Stimulated activated naive CD8-positive, alpha-beta T cell treated with anti-CD3 and anti-CD28 coated beads, Interleukin-15, amount 100 ng/mL, for 72 hours (primary cell): ENCODE measurements at regions not wholly inside any gene's neighbourhood (a gene's known extent, or its start where the extent isn't known, plus 50 kb on each side); places are given as distances from the start of the nearest gene placed in this dataset.

ENCODE experiments used
- ATAC-seq: fragments of 150-1000 bp; cut with Tn5 transposase; 2 replicates; pipeline ENCODE4 v1.10.0; 2021; ENCODE audit warnings: mild to moderate bottlenecking, moderate library complexity
- DNase-seq, 2 donors: peaks; one replicate each; pipeline ENCODE4 v3.0.0; 2021 to 2022
- H3K27ac Mint-ChIP-seq, 2 donors: one replicate each; pipeline ENCODE4 v1.8.0; 2022; ENCODE audit warnings: mild to moderate bottlenecking in 2 of 2, mixed read lengths in 2 of 2, moderate library complexity in 2 of 2
- H3K27me3 Mint-ChIP-seq: one replicate; pipeline ENCODE4 v1.8.0; 2022; ENCODE audit warnings: mixed read lengths
- H3K4me1 Mint-ChIP-seq: one replicate; pipeline ENCODE4 v1.8.0; 2022; ENCODE audit warnings: mild to moderate bottlenecking, mixed read lengths
- H3K4me3 Mint-ChIP-seq, 2 donors: one replicate each; pipeline ENCODE4 v1.8.0; 2022; ENCODE audit warnings: mild to moderate bottlenecking in 2 of 2, mixed read lengths in 2 of 2, moderate library complexity in 1 of 2
- H3K9me3 Mint-ChIP-seq, 2 donors: one replicate each; pipeline ENCODE4 v1.8.0; 2022; ENCODE audit warnings: mixed read lengths in 2 of 2

DNA sequence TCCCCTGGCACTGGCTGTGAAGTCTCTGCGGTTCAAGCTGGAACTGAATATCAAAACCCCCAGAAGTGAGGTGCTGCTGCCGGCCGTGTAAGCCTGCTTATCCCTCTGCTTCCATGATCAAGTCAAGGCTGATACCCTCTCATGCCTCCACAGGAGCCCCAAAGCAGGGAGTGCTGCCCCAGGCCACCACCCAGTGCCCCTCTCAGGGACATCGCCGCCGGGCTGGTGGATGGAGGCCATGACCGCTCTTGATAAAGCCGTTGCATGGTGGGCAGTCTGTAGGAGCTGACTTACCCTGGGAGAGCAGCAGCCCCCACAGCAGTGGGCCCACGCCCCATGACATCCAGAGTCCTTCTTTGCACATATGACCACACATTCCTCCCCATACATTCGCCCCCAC lies 162.0 kb upstream of the CST7 start:
- H3K4me3 Mint-ChIP-seq = no peak overlapping the region
- H3K27me3 Mint-ChIP-seq = no peaks in the 10 kb centered on the region
- no peak overlapping the region for H3K27ac Mint-ChIP-seq
- DNase-seq (no peak), ATAC-seq (no peak)
- H3K4me1 Mint-ChIP-seq = peaks cover 9% of the 10 kb centered on the region
- H3K9me3 Mint-ChIP-seq = no peaks in the 10 kb centered on the region

DNA sequence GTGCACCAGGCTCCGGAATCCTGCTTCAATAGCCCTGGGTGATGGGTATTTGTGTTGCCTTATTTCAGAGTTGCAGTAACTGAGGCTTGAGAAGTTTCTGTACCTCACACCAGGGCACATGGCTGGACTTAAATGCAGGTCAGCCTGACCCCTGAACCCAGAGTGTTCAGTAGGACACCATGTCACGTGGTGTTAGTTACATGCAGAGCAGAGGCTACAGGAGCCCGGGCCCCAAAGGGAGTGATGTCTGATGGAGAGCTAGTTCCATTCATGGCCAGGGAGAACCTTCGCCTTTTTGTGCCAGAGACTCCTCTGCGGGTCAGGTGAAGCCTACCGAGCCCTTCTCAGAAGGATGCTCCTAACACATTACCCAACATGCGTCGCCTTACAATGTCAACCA lies 161.4 kb upstream of the CST7 start:
- H3K27ac Mint-ChIP-seq = no peak overlapping the region
- H3K9me3 Mint-ChIP-seq = no peaks in the 10 kb centered on the region
- no peak overlapping the region for H3K4me3 Mint-ChIP-seq
- DNase-seq (no peak), ATAC-seq (no peak)
- peaks cover 9% of the 10 kb centered on the region for H3K4me1 Mint-ChIP-seq
- no peaks in the 10 kb centered on the region for H3K27me3 Mint-ChIP-seq

- peaks cover 2% of the 10 kb centered on the region for H3K4me1 Mint-ChIP-seq
- no peaks in the 10 kb centered on the region for H3K27me3 Mint-ChIP-seq
- no peaks in the 10 kb centered on the region for H3K9me3 Mint-ChIP-seq
- H3K27ac Mint-ChIP-seq = no peak overlapping the region
- DNase-seq = no peak
- no peak for ATAC-seq
- no peak overlapping the region for H3K4me3 Mint-ChIP-seq
Observed at GRCh38 chr20:24789877-24790276, 159.2 kb upstream of the CST7 start.

DNA sequence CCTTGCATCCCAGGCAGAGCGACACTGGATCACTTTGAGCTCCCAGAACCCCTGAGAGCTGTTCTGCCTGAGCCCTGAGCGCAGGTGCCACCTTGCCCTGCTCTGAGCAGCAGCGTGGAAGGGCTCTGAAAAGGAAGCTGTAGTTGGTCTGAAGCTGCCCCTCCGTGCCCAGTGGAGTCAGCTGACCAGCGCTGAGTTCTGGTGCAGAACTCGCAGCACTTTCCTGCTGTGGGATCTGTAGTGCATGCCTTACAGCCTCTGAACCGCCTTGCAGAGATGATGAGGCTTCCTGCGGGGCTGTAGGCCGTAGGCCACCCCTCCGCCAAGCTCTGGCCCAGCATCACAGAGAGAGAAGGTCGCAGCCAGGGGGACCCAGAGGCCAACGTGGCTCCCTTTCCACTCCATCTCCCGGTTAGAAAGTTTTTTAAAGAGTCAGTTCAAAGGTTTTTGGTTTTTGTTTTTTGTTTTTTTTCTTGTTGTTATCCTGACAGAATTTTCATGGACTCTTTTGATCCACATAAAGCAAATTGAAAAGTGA lies 158.3 kb upstream of the CST7 start:
- H3K4me1 Mint-ChIP-seq = peaks cover 5% of the 10 kb centered on the region
- DNase-seq (no peak), ATAC-seq (no peak)
- H3K9me3 Mint-ChIP-seq = no peaks in the 10 kb centered on the region
- no peaks in the 10 kb centered on the region for H3K27me3 Mint-ChIP-seq
- H3K4me3 Mint-ChIP-seq = no peak overlapping the region
- no peak overlapping the region for H3K27ac Mint-ChIP-seq

- no peaks in the 10 kb centered on the region for H3K27me3 Mint-ChIP-seq
- no peaks in the 10 kb centered on the region for H3K9me3 Mint-ChIP-seq
- no peak overlapping the region for H3K27ac Mint-ChIP-seq
- DNase-seq = no peak
- ATAC-seq = no peak
- peaks cover 6% of the 10 kb centered on the region for H3K4me1 Mint-ChIP-seq
- H3K4me3 Mint-ChIP-seq = no peak overlapping the region
Observed at GRCh38 chr20:24791953-24792352, 157.1 kb upstream of the CST7 start.

- peaks cover 6% of the 10 kb centered on the region for H3K4me1 Mint-ChIP-seq
- peak overlapping the region in 1 of 2 donors; percentile 78 for H3K27ac Mint-ChIP-seq
- DNase-seq (no peak), ATAC-seq (no peak)
- H3K27me3 Mint-ChIP-seq = no peaks in the 10 kb centered on the region
- no peak overlapping the region for H3K4me3 Mint-ChIP-seq
- H3K9me3 Mint-ChIP-seq = no peaks in the 10 kb centered on the region
Observed at GRCh38 chr20:24792641-24793495, 156.2 kb upstream of the CST7 start.

GRCh38 chr20:24795436-24795835 lies 153.6 kb upstream of the CST7 start:
- DNase-seq (no peak), ATAC-seq (no peak)
- Mint-ChIP-seq H3K9me3 (no peaks in the 10 kb centered on the region), H3K4me1 (peaks cover 6% of the 10 kb centered on the region), H3K4me3 (no peak overlapping the region), H3K27me3 (no peaks in the 10 kb centered on the region), H3K27ac (peak overlapping the region in 1 of 2 donors; percentile 34)

DNA sequence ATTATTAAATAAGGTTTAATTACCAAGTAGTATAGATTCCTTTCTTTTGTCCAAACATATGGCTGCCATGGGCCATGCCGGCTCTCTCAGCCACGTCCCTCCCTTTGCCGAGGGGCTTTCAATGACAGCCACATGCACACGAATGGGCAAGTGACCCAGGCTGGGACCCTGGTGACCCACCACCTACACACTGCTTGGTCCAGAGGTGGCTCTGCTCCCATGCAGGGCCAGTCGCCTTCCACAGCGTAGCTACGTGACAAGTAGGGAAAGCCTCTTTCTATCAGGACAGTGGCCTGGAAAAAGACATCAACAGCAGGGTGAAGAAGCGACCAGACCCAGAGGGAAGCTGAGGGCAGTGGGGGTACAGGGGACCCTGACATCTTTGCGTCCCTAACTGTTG lies 152.8 kb upstream of the CST7 start:
- no peak overlapping the region for H3K4me3 Mint-ChIP-seq
- peaks cover 6% of the 10 kb centered on the region for H3K4me1 Mint-ChIP-seq

GRCh38 chr20:24797113-24797512 lies 152.0 kb upstream of the CST7 start:
- no peaks in the 10 kb centered on the region for H3K9me3 Mint-ChIP-seq
- H3K27me3 Mint-ChIP-seq = no peaks in the 10 kb centered on the region
- no peak overlapping the region for H3K4me3 Mint-ChIP-seq
- H3K4me1 Mint-ChIP-seq = peaks cover 6% of the 10 kb centered on the region
- ATAC-seq = no peak
- H3K27ac Mint-ChIP-seq = no peak overlapping the region
- DNase-seq = no peak

More for the DNA sequence above, 152.8 kb upstream of the CST7 start:
- Mint-ChIP-seq H3K27ac (no peak overlapping the region), H3K9me3 (no peaks in the 10 kb centered on the region), H3K27me3 (no peaks in the 10 kb centered on the region)
- ATAC-seq = no peak
- no peak for DNase-seq

DNA sequence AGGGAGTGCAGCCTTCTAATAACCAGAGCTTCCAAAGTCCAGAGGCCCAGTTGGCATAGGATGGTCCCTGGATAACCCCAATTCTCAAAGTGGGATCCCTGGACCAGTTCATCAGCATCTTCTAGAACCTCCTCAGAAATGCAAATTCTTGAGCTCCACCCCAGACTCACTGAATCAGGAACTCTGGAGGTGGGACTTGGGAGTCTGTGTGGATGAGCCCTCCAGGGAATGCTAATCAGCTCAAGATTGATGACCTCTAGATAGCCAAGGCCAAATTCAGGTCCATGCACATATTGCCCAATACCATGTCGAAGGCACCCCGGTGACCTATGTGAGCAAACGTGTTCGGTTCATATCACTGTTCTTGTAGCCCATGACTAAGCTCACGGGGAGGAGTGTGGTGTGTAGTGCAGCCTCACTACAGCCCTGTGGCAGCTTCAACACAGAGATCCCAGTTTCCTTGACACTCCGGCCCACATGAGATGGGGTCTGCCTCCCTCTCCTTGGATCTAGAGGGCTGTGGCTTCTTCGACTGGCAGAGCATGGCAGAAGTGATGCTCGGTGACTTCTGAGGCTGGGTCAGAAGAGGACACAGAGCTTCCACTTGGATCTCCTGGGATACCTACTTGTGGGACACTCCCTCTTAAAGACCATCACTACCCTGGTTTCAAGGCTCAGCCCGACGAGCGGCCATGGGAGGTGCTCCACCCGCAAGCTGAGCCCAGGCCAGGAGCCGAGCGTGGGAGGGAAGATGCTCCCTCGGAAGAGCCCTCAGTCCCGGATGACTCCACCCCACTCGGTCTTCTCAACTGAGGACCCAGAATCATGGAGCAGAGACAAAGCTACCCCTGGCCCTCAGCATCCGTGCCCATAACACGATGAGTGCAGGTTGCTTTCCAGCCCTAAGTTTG lies 151.1 kb upstream of the CST7 start:
- Mint-ChIP-seq H3K4me1 (peaks cover 6% of the 10 kb centered on the region), H3K27ac (no peak overlapping the region), H3K4me3 (no peak overlapping the region), H3K27me3 (no peaks in the 10 kb centered on the region), H3K9me3 (no peaks in the 10 kb centered on the region)
- DNase-seq = no peak
- ATAC-seq = no peak

DNA sequence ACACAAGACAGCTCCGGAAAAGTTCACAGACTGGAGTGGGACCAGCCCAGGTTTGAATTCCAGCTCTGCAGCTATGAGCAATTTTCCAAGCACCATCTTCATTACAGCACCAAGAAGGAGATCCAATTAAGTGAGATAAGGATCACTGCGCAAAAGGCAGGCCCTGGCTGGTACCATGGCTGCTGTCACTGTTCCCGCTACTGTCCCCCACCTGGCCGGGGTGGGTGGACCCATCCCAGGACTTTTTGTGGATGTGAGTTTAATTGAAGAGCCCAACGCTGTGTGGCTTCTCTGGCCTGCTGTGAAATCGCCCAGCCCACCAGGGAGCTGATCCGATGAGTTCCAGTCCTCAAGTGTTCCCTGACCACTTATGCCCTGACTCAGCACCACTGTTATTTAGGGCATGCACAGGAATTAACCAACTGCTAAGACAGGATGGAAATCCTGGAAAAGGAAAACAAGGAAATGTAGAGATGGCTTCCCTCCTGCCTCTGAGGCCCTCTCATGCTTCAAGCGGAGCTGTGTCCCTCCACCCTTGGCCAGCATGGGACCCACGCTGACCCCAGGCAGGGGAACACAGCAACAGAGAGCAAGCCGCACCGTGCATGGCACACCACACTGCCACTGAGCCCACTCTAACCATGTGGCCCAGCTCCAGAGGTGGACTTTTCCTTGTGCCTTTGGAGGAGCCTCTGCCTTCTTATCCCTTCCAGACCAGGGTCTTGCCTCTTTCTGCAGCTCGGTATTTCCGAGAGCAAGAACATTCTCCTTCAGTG lies 150.0 kb upstream of the CST7 start:
- no peak for DNase-seq
- H3K27ac Mint-ChIP-seq = peak overlapping the region in 1 of 2 donors; percentile 57

GRCh38 chr20:24799971-24800580 lies 149.0 kb upstream of the CST7 start:
- H3K27ac Mint-ChIP-seq = no peak overlapping the region
- DNase-seq (no peak), ATAC-seq (no peak)
- peaks cover 6% of the 10 kb centered on the region for H3K4me1 Mint-ChIP-seq
- no peaks in the 10 kb centered on the region for H3K9me3 Mint-ChIP-seq
- H3K4me3 Mint-ChIP-seq = no peak overlapping the region
- H3K27me3 Mint-ChIP-seq = no peaks in the 10 kb centered on the region

More for the DNA sequence above, 150.0 kb upstream of the CST7 start:
- Mint-ChIP-seq H3K4me1 (peaks cover 6% of the 10 kb centered on the region), H3K9me3 (no peaks in the 10 kb centered on the region), H3K4me3 (no peak overlapping the region), H3K27me3 (no peaks in the 10 kb centered on the region)
- no peak for ATAC-seq

- Mint-ChIP-seq H3K27me3 (no peaks in the 10 kb centered on the region), H3K4me3 (no peak overlapping the region), H3K4me1 (no peaks in the 10 kb centered on the region), H3K9me3 (no peaks in the 10 kb centered on the region), H3K27ac (peak overlapping the region in 1 of 2 donors; percentile 60)
- ATAC-seq (no peak), DNase-seq (no peak)
Observed at GRCh38 chr20:24802286-24802820, 146.7 kb upstream of the CST7 start.

GRCh38 chr20:24804481-24805206 lies 144.4 kb upstream of the CST7 start:
- Mint-ChIP-seq H3K9me3 (no peaks in the 10 kb centered on the region), H3K4me3 (no peak overlapping the region), H3K4me1 (peaks cover 9% of the 10 kb centered on the region), H3K27me3 (no peaks in the 10 kb centered on the region), H3K27ac (peak overlapping the region in 1 of 2 donors; percentile 59)
- ATAC-seq (no peak), DNase-seq (no peak)
